Gastrocnemius medialis (tissue), 4 donors: ENCODE measurements at regions not wholly inside any gene's neighbourhood (a gene's known extent, or its start where the extent isn't known, plus 50 kb on each side); places are given as distances from the start of the nearest gene placed in this dataset.

Experiments used
- POLR2A ChIP-seq, 2 donors: fragments of 450-650 bp; IDR thresholded peaks; one replicate each; pipeline ENCODE4 v1.6.1; 2017; ENCODE audit warnings: antibody characterized with exemption in 2 of 2, mild to moderate bottlenecking in 2 of 2, moderate library complexity in 2 of 2
- TF ChIP-seq, protein P1 (sequence below), 5 experiments: fragments of 450-650 bp in 3 of 5; fragments of 200-600 bp in 2 of 5; sonication (generic) in 2 of 5; IDR thresholded peaks in 4 of 5; conservative IDR thresholded peaks in 1 of 5; 1 replicate in 4 of 5; 2 replicates in 1 of 5; pipeline ENCODE4 v1.5.1; 2016 to 2019; ENCODE audit warnings: antibody characterized with exemption in 5 of 5, mild to moderate bottlenecking in 3 of 5, moderate library complexity in 3 of 5

DNA sequence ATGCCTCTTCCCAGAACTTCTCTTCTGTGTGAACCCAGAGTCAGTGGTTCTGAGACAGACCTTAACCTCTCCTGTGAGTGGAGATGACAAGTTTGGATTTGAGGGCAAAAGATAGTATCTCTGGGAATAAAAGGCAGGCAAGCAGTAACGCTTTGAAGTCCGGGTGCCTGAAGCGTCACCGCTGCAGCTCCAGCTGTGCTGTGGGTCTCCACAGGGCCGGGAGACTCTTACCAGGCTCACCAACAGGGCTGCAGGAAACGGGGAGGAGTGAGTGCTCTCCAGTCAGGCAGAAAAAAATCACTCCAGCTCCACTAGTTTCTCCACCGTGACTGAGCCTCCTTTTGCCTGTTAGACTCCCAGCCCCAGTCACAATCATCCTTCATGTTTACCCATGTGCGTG lies 79.7 kb upstream of the MAP4K4 start:
- TF ChIP-seq, protein P1, sequence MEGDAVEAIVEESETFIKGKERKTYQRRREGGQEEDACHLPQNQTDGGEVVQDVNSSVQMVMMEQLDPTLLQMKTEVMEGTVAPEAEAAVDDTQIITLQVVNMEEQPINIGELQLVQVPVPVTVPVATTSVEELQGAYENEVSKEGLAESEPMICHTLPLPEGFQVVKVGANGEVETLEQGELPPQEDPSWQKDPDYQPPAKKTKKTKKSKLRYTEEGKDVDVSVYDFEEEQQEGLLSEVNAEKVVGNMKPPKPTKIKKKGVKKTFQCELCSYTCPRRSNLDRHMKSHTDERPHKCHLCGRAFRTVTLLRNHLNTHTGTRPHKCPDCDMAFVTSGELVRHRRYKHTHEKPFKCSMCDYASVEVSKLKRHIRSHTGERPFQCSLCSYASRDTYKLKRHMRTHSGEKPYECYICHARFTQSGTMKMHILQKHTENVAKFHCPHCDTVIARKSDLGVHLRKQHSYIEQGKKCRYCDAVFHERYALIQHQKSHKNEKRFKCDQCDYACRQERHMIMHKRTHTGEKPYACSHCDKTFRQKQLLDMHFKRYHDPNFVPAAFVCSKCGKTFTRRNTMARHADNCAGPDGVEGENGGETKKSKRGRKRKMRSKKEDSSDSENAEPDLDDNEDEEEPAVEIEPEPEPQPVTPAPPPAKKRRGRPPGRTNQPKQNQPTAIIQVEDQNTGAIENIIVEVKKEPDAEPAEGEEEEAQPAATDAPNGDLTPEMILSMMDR (IDR thresholded peaks at IDR 0.05 in 4 of 5, conservative IDR thresholded peaks at IDR 0.05 in 1 of 5), result no peak
- TF ChIP-seq POLR2A (IDR thresholded peaks at IDR 0.05), result no peak
